HL-60 (cell line): ENCODE measurements at regions not wholly inside any gene's neighbourhood (a gene's known extent, or its start where the extent isn't known, plus 50 kb on each side); places are given as distances from the start of the nearest gene placed in this dataset.
A peak's percentile ranks its signal among the peaks of the same experiment; 100 is the strongest.

ENCODE experiments used
- DNase-seq, 2 experiments: peaks; one replicate each; pipeline ENCODE4 v3.0.0-alpha.2; 2010 to 2020; ENCODE audit warnings: low read depth in 1 of 2, low spot score in 1 of 2
- H3K27ac ChIP-seq: fragments of 250-450 bp; sonication (Bioruptor Pico); replicated peaks from 2 replicates; pipeline ENCODE4 v1.5.1; 2020; ENCODE audit warnings: mild to moderate bottlenecking, moderate library complexity
- H3K27me3 ChIP-seq: fragments of 250-450 bp; sonication (Bioruptor Pico); 2 replicates; pipeline ENCODE4 v1.5.1; 2021; ENCODE audit warnings: mild to moderate bottlenecking, moderate library complexity; ENCODE audit not compliant: insufficient read depth, poor library complexity, severe bottlenecking
- H3K4me3 ChIP-seq: replicated peaks from 2 replicates; pipeline ENCODE4 v1.5.1; 2011; ENCODE audit warnings: mild to moderate bottlenecking, control low read depth, low read length; ENCODE audit not compliant: insufficient read depth
- CTCF ChIP-seq: IDR thresholded peaks from one replicate; pipeline ENCODE4 v1.5.1; 2011; ENCODE audit warnings: low read length, control low read depth, inconsistent platforms; ENCODE audit not compliant: insufficient read depth
- GABPA ChIP-seq: IDR thresholded peaks from 2 replicates; pipeline ENCODE4 v1.6.1; 2012; ENCODE audit warnings: low read depth
- POLR2AphosphoS5 ChIP-seq: IDR thresholded peaks from 2 replicates; pipeline ENCODE4 v1.6.1; 2012; ENCODE audit warnings: low read depth
- SPI1 ChIP-seq: IDR thresholded peaks from 2 replicates; pipeline ENCODE4 v1.6.1; 2012; ENCODE audit warnings: low read depth, mild to moderate bottlenecking, borderline replicate concordance
- TF ChIP-seq, protein P1 (sequence below): IDR thresholded peaks from 2 replicates; pipeline ENCODE4 v1.6.1; 2012; ENCODE audit warnings: low read depth; ENCODE audit not compliant: insufficient replicate concordance

DNA sequence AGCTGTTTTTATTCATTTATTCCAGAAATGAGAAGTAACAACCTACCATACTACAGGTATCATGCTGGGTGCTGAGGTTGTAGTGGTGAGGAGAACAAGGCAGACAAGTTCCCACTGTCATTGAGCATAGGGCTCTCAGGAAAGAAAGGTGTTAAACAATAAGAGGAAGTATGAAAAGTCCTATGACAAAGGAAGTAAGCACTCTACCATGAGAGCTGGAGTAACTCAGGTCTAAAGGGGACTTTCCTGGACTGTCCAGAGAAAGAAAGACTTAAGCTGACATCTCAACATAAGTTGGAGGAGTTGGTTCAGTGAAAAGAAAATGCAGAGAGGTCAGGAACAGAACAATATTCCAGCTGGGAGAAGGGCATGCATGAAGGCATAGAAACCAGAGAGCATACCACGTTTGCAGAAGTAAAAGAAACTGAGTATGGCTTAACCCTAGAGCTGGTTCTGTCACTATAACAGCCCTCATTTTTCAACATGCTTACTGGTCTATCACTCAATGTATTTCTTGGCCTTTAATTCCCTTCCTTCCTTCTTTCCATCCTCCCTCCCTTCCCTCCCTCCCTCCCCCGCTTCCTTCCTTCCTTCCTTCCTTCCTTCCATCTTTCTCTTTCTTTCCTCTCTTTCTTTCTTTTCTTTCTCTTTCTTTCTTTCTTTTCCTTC is 137.8 kb upstream of the BDNF start:
- Histone ChIP-seq H3K27ac (no peak overlapping the region), H3K4me3 (no peak overlapping the region), H3K27me3 (no peaks in the 10 kb centered on the region)
- TF ChIP-seq GABPA (no peak), SPI1 (peak; percentile 10; the same call in 1 of the 2 replicates), CTCF (no peak), POLR2AphosphoS5 (no peak)
- TF ChIP-seq, protein P1, sequence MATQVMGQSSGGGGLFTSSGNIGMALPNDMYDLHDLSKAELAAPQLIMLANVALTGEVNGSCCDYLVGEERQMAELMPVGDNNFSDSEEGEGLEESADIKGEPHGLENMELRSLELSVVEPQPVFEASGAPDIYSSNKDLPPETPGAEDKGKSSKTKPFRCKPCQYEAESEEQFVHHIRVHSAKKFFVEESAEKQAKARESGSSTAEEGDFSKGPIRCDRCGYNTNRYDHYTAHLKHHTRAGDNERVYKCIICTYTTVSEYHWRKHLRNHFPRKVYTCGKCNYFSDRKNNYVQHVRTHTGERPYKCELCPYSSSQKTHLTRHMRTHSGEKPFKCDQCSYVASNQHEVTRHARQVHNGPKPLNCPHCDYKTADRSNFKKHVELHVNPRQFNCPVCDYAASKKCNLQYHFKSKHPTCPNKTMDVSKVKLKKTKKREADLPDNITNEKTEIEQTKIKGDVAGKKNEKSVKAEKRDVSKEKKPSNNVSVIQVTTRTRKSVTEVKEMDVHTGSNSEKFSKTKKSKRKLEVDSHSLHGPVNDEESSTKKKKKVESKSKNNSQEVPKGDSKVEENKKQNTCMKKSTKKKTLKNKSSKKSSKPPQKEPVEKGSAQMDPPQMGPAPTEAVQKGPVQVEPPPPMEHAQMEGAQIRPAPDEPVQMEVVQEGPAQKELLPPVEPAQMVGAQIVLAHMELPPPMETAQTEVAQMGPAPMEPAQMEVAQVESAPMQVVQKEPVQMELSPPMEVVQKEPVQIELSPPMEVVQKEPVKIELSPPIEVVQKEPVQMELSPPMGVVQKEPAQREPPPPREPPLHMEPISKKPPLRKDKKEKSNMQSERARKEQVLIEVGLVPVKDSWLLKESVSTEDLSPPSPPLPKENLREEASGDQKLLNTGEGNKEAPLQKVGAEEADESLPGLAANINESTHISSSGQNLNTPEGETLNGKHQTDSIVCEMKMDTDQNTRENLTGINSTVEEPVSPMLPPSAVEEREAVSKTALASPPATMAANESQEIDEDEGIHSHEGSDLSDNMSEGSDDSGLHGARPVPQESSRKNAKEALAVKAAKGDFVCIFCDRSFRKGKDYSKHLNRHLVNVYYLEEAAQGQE, result no peak
- peak in 1 of 2 experiments; percentile 20 for DNase-seq

DNA sequence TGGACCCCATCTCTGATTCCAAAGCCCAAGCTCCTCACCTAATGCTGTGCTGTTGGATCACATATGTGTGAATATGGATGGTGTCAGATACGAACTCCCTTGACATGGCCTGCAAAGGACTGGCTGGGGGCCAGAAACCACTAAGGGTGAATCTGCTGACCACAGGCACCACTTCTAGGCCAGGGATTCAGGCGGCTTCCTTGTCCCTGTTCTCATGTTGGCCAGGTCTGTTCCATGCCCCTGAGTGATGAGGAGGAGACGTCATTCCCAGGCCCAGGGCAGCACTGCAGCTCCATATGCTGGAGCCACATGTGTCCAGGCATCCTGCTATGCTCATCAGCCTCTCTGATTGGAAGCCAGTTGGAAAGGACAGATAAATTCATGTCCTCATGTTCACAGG is 130.0 kb upstream of the BDNF start:
- no peak for DNase-seq
- H3K27me3 ChIP-seq, result no peaks in the 10 kb centered on the region
- no peak for TF ChIP-seq POLR2AphosphoS5
- TF ChIP-seq GABPA, result no peak
- no peak for TF ChIP-seq SPI1
- no peak for TF ChIP-seq CTCF
- TF ChIP-seq, protein P1, result no peak
- H3K4me3 ChIP-seq, result no peak overlapping the region
- no peak overlapping the region for H3K27ac ChIP-seq

DNA sequence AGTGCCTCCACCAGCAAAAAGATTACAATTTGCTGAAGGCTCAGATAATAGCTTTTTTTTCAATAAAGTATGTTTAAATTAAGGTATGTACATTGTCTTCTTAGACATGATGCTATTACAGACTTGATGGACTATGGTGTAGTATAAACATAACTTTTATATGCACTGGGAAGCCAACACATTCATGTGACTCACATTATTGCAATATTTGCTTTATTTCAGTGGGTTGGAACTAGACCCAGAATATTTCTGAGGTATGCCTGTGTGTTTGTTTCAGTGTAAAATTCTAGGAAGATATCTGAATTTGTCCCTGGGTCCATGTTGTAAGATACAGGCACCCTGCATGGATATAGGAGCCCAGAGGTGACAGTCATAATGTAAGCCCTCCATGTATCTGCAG is 120.0 kb upstream of the BDNF start:
- no peak overlapping the region for H3K4me3 ChIP-seq
- no peaks in the 10 kb centered on the region for H3K27me3 ChIP-seq
- H3K27ac ChIP-seq, result no peak overlapping the region
- TF ChIP-seq SPI1 (no peak), CTCF (no peak), POLR2AphosphoS5 (no peak), GABPA (no peak)
- TF ChIP-seq, protein P1, result no peak
- no peak for DNase-seq
